Osteocyte (in vitro differentiated cells): ENCODE measurements at regions not wholly inside any gene's neighbourhood (a gene's known extent, or its start where the extent isn't known, plus 50 kb on each side); places are given as distances from the start of the nearest gene placed in this dataset.
"Not testable (repeated sequence)": the region's sequence is repeated elsewhere in the genome, so short reads cannot be mapped to it uniquely, and the experiment has no call there.

Experiments
- DNase-seq: peaks from one replicate; pipeline ENCODE4 v3.0.0; 2021; ENCODE audit warnings: mixed read lengths; ENCODE audit not compliant: unreplicated experiment; ENCODE audit errors: extremely low spot score
- H3K27ac Mint-ChIP-seq: one replicate; pipeline ENCODE4 v1.8.0; 2021; ENCODE audit warnings: mild to moderate bottlenecking, mixed read lengths; ENCODE audit not compliant: unreplicated experiment
- H3K27me3 Mint-ChIP-seq: one replicate; pipeline ENCODE4 v1.8.0; 2021; ENCODE audit warnings: mixed read lengths; ENCODE audit not compliant: unreplicated experiment
- H3K36me3 Mint-ChIP-seq: one replicate; pipeline ENCODE4 v1.8.0; 2021; ENCODE audit warnings: mixed read lengths; ENCODE audit not compliant: unreplicated experiment
- H3K4me1 Mint-ChIP-seq: one replicate; pipeline ENCODE4 v1.8.0; 2021; ENCODE audit warnings: mixed read lengths; ENCODE audit not compliant: unreplicated experiment
- H3K4me3 Mint-ChIP-seq: one replicate; pipeline ENCODE4 v1.8.0; 2021; ENCODE audit warnings: mild to moderate bottlenecking, moderate library complexity, mixed read lengths; ENCODE audit not compliant: unreplicated experiment
- H3K9me3 Mint-ChIP-seq: one replicate; pipeline ENCODE4 v1.8.0; 2021; ENCODE audit warnings: mixed read lengths; ENCODE audit not compliant: unreplicated experiment
- TF ChIP-seq, protein P1 (sequence below): fragments of 200-600 bp; sonication (generic); IDR thresholded peaks from 2 replicates; pipeline ENCODE4 v1.5.0; 2021; ENCODE audit warnings: antibody characterized with exemption, mild to moderate bottlenecking, moderate library complexity

DNA sequence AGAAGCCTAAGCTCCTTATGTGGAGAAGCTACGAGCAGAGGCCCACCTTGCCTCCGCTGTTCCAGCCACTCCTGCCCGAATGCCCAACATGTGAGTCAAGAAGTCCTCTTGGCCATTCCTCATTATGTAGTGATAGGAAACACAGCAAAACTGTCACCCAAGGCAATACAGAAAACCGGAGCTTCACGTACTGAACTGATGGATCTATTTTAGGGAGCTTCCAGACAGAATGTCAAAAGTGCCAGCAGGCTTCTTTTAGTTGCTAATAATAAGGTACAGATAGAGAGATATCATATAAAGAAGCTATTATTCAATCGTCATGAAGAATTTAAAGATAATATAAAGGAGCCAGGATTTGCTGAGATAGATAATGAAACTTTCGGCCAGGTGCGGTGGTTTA lies 91.6 kb upstream of the SYT10 start:
- H3K4me3 Mint-ChIP-seq: no peak overlapping the region
- no peaks in the 10 kb centered on the region for H3K36me3 Mint-ChIP-seq
- no peaks in the 10 kb centered on the region for H3K4me1 Mint-ChIP-seq
- TF ChIP-seq, protein P1, sequence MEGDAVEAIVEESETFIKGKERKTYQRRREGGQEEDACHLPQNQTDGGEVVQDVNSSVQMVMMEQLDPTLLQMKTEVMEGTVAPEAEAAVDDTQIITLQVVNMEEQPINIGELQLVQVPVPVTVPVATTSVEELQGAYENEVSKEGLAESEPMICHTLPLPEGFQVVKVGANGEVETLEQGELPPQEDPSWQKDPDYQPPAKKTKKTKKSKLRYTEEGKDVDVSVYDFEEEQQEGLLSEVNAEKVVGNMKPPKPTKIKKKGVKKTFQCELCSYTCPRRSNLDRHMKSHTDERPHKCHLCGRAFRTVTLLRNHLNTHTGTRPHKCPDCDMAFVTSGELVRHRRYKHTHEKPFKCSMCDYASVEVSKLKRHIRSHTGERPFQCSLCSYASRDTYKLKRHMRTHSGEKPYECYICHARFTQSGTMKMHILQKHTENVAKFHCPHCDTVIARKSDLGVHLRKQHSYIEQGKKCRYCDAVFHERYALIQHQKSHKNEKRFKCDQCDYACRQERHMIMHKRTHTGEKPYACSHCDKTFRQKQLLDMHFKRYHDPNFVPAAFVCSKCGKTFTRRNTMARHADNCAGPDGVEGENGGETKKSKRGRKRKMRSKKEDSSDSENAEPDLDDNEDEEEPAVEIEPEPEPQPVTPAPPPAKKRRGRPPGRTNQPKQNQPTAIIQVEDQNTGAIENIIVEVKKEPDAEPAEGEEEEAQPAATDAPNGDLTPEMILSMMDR: no peak
- no peak overlapping the region for H3K27ac Mint-ChIP-seq
- peaks cover 3% of the 10 kb centered on the region for H3K9me3 Mint-ChIP-seq
- no peak for DNase-seq
- H3K27me3 Mint-ChIP-seq: no peaks in the 10 kb centered on the region

- H3K4me3 Mint-ChIP-seq: no peak overlapping the region
- DNase-seq: no peak
- peaks cover 3% of the 10 kb centered on the region for H3K9me3 Mint-ChIP-seq
- no peaks in the 10 kb centered on the region for H3K27me3 Mint-ChIP-seq
- no peaks in the 10 kb centered on the region for H3K36me3 Mint-ChIP-seq
- H3K4me1 Mint-ChIP-seq: no peaks in the 10 kb centered on the region
- no peak overlapping the region for H3K27ac Mint-ChIP-seq
- TF ChIP-seq, protein P1: no peak
These were observed 93.9 kb upstream of the SYT10 start for GRCh38 chr12:33533527-33533926.

DNA sequence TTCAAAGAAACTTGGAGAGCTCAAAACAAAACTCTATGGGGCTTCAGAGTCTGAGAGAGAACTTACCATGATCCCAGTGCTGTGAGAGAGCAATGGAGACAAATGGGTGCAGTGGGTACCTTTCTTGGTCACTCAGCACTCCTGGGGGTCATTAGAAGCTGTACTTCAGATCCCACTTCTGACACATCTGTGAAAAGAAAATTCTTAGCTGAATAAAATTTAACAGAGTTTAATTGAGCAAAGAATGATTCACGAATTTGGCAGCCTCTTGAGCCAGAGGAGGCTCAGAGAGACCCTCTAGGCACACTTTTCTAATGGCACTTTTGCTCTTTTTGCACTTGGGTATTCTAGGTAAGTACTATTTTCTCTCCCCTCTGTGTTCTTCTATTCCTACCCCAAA lies 96.8 kb upstream of the SYT10 start:
- H3K4me3 Mint-ChIP-seq: no peak overlapping the region
- no peak for DNase-seq
- H3K36me3 Mint-ChIP-seq: no peaks in the 10 kb centered on the region
- H3K9me3 Mint-ChIP-seq: peaks cover 15% of the 10 kb centered on the region
- no peaks in the 10 kb centered on the region for H3K4me1 Mint-ChIP-seq
- TF ChIP-seq, protein P1: no peak
- H3K27me3 Mint-ChIP-seq: no peaks in the 10 kb centered on the region
- no peak overlapping the region for H3K27ac Mint-ChIP-seq

GRCh38 chr12:33546004-33546403 lies 106.4 kb upstream of the SYT10 start:
- Mint-ChIP-seq H3K27me3 (no peaks in the 10 kb centered on the region), H3K4me1 (no peaks in the 10 kb centered on the region), H3K4me3 (no peak overlapping the region), H3K27ac (no peak overlapping the region), H3K9me3 (peaks cover 27% of the 10 kb centered on the region), H3K36me3 (no peaks in the 10 kb centered on the region)
- DNase-seq: no peak
- TF ChIP-seq, protein P1: no peak

DNA sequence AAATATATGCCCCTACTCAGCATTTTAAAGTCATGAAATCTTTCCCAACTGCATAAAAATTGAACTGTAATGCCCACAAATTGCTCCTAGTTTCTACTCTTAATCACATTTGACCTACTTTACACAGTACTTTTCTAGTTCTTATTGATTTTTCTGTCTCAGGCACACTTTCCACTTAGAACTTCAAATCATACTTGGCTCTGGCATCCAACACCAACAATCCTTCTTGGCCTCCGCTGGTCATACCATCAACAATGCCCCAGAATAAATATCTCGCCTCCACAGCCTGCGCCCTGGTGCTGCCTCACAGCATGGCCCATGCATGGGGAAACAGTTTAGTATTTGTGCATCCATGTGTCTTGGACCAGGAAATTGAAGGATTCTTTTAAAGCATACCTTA lies 107.5 kb upstream of the SYT10 start:
- Mint-ChIP-seq H3K9me3 (peaks cover 18% of the 10 kb centered on the region), H3K27me3 (no peaks in the 10 kb centered on the region), H3K36me3 (no peaks in the 10 kb centered on the region), H3K4me3 (no peak overlapping the region), H3K27ac (no peak overlapping the region), H3K4me1 (no peaks in the 10 kb centered on the region)
- DNase-seq: no peak
- TF ChIP-seq, protein P1: no peak

DNA sequence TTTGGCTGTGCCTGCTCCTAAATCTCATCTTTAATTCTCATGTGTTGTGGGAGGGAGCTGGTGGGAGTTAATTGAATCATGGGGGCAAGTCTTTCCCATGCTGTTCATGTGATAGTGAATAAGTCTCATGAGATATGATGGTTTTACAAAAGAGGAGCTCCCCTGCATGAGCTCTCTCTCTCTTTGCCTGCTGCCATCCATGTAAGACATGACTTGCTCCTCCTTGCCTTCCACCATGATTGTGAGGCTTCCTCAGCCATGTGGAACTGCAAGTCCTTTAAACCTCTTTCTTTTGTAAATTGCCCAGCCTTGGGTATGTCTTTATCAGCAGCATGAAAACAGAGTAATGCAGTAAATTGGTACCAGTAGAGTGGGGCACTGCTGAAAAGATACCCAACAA lies 110.6 kb upstream of the SYT10 start:
- not testable (repeated sequence) for H3K4me3 Mint-ChIP-seq, DNase-seq, H3K4me1 Mint-ChIP-seq, H3K36me3 Mint-ChIP-seq, H3K9me3 Mint-ChIP-seq, H3K27me3 Mint-ChIP-seq, H3K27ac Mint-ChIP-seq
